GM10266 (cell line): ENCODE measurements at regions not wholly inside any gene's neighbourhood (a gene's known extent, or its start where the extent isn't known, plus 50 kb on each side); places are given as distances from the start of the nearest gene placed in this dataset.

ENCODE experiments used
- DNase-seq: peaks from one replicate; pipeline ENCODE4 v3.0.0; 2012; ENCODE audit errors: extremely low spot score
- CTCF ChIP-seq: IDR thresholded peaks from 2 replicates; pipeline ENCODE4 v1.5.1; 2012; ENCODE audit warnings: mild to moderate bottlenecking, low read depth; ENCODE audit not compliant: control insufficient read depth, insufficient read depth; ENCODE audit errors: missing control alignments

- no peak for DNase-seq
- no peak for TF ChIP-seq CTCF
These were observed 116.9 kb downstream of the ARRDC3 start for GRCh38 chr5:91266184-91266705.

GRCh38 chr5:91264311-91265051 lies 118.6 kb downstream of the ARRDC3 start:
- DNase-seq, result no peak

GRCh38 chr5:91263898-91264297 lies 119.2 kb downstream of the ARRDC3 start:
- no peak for TF ChIP-seq CTCF
- no peak for DNase-seq

More at GRCh38 chr5:91264311-91265051, 118.6 kb downstream of the ARRDC3 start:
- TF ChIP-seq CTCF, result no peak

GRCh38 chr5:91257301-91257700 lies 125.8 kb downstream of the ARRDC3 start:
- no peak for TF ChIP-seq CTCF
- DNase-seq, result no peak

- TF ChIP-seq CTCF, result no peak
- DNase-seq, result no peak
These were observed 127.0 kb downstream of the ARRDC3 start for GRCh38 chr5:91256142-91256524.

- no peak for DNase-seq
- TF ChIP-seq CTCF, result no peak
These were observed 127.5 kb downstream of the ARRDC3 start for GRCh38 chr5:91255396-91256141.

- DNase-seq, result no peak
- no peak for TF ChIP-seq CTCF
These were observed 130.2 kb downstream of the ARRDC3 start for GRCh38 chr5:91252916-91253315.
